ENCODE measurements at regions not wholly inside any gene's neighbourhood (a gene's known extent, or its start where the extent isn't known, plus 50 kb on each side); places are given as distances from the start of the nearest gene placed in this dataset.

DNA sequence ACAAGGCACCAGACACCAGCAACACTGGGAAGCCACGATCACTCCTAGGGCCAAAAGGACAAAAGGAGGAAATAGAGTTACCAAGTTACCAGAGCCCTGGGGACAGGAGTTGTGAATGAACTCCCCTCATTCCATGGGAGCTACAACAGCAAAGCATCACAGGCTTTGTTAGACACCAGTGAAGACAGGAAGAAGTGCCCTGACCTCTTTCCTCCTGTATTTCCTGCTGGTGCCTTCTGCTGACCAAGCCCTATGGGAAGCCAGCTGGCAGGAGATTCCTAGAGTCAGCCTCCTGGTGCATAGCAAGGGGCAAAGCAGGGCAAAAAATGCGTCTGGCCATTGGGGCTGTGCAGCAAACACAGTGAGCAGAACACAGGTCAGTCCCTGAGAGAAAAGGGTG lies 374.7 kb downstream of the ZSWIM6 start:
- TF ChIP-seq, protein P1, sequence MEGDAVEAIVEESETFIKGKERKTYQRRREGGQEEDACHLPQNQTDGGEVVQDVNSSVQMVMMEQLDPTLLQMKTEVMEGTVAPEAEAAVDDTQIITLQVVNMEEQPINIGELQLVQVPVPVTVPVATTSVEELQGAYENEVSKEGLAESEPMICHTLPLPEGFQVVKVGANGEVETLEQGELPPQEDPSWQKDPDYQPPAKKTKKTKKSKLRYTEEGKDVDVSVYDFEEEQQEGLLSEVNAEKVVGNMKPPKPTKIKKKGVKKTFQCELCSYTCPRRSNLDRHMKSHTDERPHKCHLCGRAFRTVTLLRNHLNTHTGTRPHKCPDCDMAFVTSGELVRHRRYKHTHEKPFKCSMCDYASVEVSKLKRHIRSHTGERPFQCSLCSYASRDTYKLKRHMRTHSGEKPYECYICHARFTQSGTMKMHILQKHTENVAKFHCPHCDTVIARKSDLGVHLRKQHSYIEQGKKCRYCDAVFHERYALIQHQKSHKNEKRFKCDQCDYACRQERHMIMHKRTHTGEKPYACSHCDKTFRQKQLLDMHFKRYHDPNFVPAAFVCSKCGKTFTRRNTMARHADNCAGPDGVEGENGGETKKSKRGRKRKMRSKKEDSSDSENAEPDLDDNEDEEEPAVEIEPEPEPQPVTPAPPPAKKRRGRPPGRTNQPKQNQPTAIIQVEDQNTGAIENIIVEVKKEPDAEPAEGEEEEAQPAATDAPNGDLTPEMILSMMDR (IDR thresholded peaks at IDR 0.05; ENCODE audit: low read depth, low read length), result no peak
- TF ChIP-seq EZH2phosphoT487 (IDR thresholded peaks at IDR 0.05; ENCODE audit: low read depth), result no peak

Measured in OCI-LY3 (cell line).